ENCODE measurements at regions not wholly inside any gene's neighbourhood (a gene's known extent, or its start where the extent isn't known, plus 50 kb on each side); places are given as distances from the start of the nearest gene placed in this dataset.
A peak's percentile ranks its signal among the peaks of the same experiment; 100 is the strongest.

DNA sequence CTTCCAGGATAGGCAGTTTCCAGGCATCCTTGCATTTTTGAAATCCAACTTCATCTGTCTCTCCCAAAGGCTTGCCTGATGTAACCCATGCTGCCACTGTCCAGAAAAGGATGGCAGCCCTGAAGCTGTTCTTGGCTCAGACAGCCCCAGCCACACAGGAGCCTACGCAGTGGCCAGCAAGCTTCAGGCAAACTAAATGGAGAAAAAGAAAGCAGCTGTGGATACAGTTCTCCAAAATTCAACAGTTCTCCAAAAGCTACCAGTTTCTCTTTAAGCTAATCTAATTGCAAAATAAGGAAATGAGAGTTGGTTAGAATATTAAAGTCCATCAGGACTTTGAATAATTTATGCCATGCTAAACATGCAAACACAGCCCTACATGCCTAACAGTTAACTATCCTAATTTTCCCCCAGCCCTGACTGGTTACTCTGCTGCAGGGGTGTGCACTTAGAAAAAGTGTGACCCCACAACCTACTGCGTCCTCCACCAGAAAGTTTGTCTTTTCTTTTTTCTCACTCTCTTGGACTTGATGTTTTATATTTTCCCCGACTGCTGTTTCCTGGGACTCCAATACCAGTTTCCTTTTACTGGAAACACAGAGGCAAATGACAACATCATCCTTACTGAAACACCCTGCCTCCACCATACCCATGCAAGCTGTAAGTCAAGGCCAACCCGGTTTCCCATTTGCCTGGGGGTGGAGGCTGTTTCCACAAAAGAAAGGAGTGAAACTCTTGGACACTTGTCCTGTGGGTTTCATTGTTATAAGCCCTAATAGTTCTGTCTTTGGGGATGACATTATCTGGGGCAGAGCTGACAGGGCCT lies 69.1 kb upstream of the OR5AN1 start:
- H3K23ac ChIP-seq (ENCODE audit: insufficient read length, low read depth, low read length) = no peak overlapping the region
- H4K20me1 ChIP-seq (ENCODE audit: control insufficient read depth, insufficient read depth, insufficient read length) = no peaks in the 10 kb centered on the region
- peaks cover 24 to 34% of the 10 kb centered on the region in 2 experiments for H3K9me3 Mint-ChIP-seq
- no peaks in the 10 kb centered on the region for H3K79me1 ChIP-seq (ENCODE audit: insufficient read depth, low read depth, low read length, poor library complexity, severe bottlenecking)
- H2BK120ac ChIP-seq (ENCODE audit: low read depth, low read length, poor library complexity, severe bottlenecking) = no peak overlapping the region
- H3K14ac ChIP-seq (ENCODE audit: insufficient read depth, low read length) = no peak overlapping the region
- no peaks in the 10 kb centered on the region for H3K27me3 ChIP-seq (ENCODE audit: insufficient read depth, low read length)
- H4K91ac ChIP-seq (ENCODE audit: insufficient read length, low read depth, low read length) = no peak overlapping the region
- no peak overlapping the region for H4K5ac ChIP-seq (ENCODE audit: insufficient read length, low read depth, low read length)
- no peak overlapping the region for H3T11ph ChIP-seq (ENCODE audit: low read length)
- H3K4me1 ChIP-seq (ENCODE audit: insufficient read depth, low read length) = no peaks in the 10 kb centered on the region
- H3K27ac Mint-ChIP-seq = peak overlapping the region in 1 of 3 experiments; percentile 35; a peak in 1 of 7 replicates
- no peak overlapping the region for H3K4ac ChIP-seq (ENCODE audit: low read depth, low read length)
- no peak for DNase-seq
- no peak overlapping the region for H2BK15ac ChIP-seq (ENCODE audit: low read depth, low read length)
- H2AK5ac ChIP-seq (ENCODE audit: insufficient read length, low read length) = no peak overlapping the region
- H3K27ac ChIP-seq (ENCODE audit: insufficient read length, low read depth, low read length) = no peak overlapping the region
- H3K56ac ChIP-seq (ENCODE audit: insufficient read length, low read depth, low read length) = no peak overlapping the region
- TF ChIP-seq, protein P1, sequence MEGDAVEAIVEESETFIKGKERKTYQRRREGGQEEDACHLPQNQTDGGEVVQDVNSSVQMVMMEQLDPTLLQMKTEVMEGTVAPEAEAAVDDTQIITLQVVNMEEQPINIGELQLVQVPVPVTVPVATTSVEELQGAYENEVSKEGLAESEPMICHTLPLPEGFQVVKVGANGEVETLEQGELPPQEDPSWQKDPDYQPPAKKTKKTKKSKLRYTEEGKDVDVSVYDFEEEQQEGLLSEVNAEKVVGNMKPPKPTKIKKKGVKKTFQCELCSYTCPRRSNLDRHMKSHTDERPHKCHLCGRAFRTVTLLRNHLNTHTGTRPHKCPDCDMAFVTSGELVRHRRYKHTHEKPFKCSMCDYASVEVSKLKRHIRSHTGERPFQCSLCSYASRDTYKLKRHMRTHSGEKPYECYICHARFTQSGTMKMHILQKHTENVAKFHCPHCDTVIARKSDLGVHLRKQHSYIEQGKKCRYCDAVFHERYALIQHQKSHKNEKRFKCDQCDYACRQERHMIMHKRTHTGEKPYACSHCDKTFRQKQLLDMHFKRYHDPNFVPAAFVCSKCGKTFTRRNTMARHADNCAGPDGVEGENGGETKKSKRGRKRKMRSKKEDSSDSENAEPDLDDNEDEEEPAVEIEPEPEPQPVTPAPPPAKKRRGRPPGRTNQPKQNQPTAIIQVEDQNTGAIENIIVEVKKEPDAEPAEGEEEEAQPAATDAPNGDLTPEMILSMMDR (conservative IDR thresholded peaks at IDR 0.05) = no peak
- peaks cover 3% of the 10 kb centered on the region for H3K27me3 Mint-ChIP-seq (ENCODE audit: low read depth)
- no CpG with 5 or more reads among the region's 4 CpGs for WGBS (ENCODE audit: extremely low coverage, insufficient read length, low lambda C conversion rate)
- no peaks in the 10 kb centered on the region for H3K9me3 ChIP-seq (ENCODE audit: control insufficient read depth, low read depth, low read length)
- H3K4me2 ChIP-seq (ENCODE audit: insufficient read depth, insufficient read length, low read length) = no peak overlapping the region
- H3K23me2 ChIP-seq (ENCODE audit: insufficient read length, low read depth, low read length, poor library complexity, severe bottlenecking) = no peaks in the 10 kb centered on the region
- H2BK12ac ChIP-seq (ENCODE audit: insufficient read length, low read depth, low read length) = no peak overlapping the region
- no peak overlapping the region for H2BK20ac ChIP-seq (ENCODE audit: low read depth, low read length, poor library complexity, severe bottlenecking)
- H3K36me3 Mint-ChIP-seq (ENCODE audit: insufficient read depth in 1 of 3, low read depth in 3 of 3) = peaks cover 0 to 5% (median 3%) of the 10 kb centered on the region in 3 experiments; a peak in 5 of 7 replicates
- no peak overlapping the region; a peak in 1 of 5 replicates for H3K4me3 Mint-ChIP-seq
- H4K8ac ChIP-seq (replicated peaks; ENCODE audit: insufficient read length, low read depth, low read length) = no peak overlapping the region
- H2AFZ ChIP-seq (ENCODE audit: low read length) = no peak overlapping the region
- no peak overlapping the region for H3K9ac ChIP-seq (ENCODE audit: extremely low read depth, insufficient read length, low read length)
- no peaks in the 10 kb centered on the region; a peak in 1 of 4 replicates for H3K4me1 Mint-ChIP-seq
- no peak overlapping the region for H3K18ac ChIP-seq (ENCODE audit: insufficient read length, low read depth, low read length)
- H3K79me2 ChIP-seq (ENCODE audit: insufficient read depth, low read length) = no peaks in the 10 kb centered on the region
- no peak overlapping the region for H2BK5ac ChIP-seq (ENCODE audit: insufficient read length, low read length)
